Astrocyte of the cerebellum (primary cell): ENCODE measurements at regions not wholly inside any gene's neighbourhood (a gene's known extent, or its start where the extent isn't known, plus 50 kb on each side); places are given as distances from the start of the nearest gene placed in this dataset.

ENCODE experiments used
- DNase-seq: peaks from one replicate; pipeline ENCODE4 v3.0.0-alpha.2; 2011; ENCODE audit warnings: low read depth
- H3K4me3 ChIP-seq: 2 replicates; pipeline ENCODE4 v1.5.1; 2011; ENCODE audit warnings: mild to moderate bottlenecking, low read depth, low read length, moderate library complexity
- CTCF ChIP-seq: IDR thresholded peaks from 2 replicates; pipeline ENCODE4 v1.5.1; 2012; ENCODE audit warnings: low read length, low read depth, moderate library complexity, mild to moderate bottlenecking; ENCODE audit errors: missing control alignments
- in situ Hi-C: cut with HindIII; loops from 2 replicates; pipeline ENCODE4 v1.10.0; 2017; ENCODE audit warnings: low sequenced_read_pairs

GRCh38 chr2:147615726-147616125 lies 229.1 kb upstream of the ACVR2A start:
- in situ Hi-C loops = no loop called here
- no peak overlapping the region for H3K4me3 ChIP-seq
- DNase-seq = no peak
- no peak for TF ChIP-seq CTCF

GRCh38 chr2:147614979-147615470 lies 229.8 kb upstream of the ACVR2A start:
- no peak for TF ChIP-seq CTCF
- DNase-seq = no peak
- in situ Hi-C loops = no loop called here
- no peak overlapping the region for H3K4me3 ChIP-seq

GRCh38 chr2:147614471-147614870 lies 230.4 kb upstream of the ACVR2A start:
- no peak for DNase-seq
- H3K4me3 ChIP-seq = no peak overlapping the region
- in situ Hi-C loops = no loop called here
- TF ChIP-seq CTCF = no peak

- DNase-seq = no peak
- TF ChIP-seq CTCF = no peak
- H3K4me3 ChIP-seq = no peak overlapping the region
- in situ Hi-C loops = no loop called here
Observed at GRCh38 chr2:147610496-147611040, 234.3 kb upstream of the ACVR2A start.

GRCh38 chr2:147609301-147609700 lies 235.5 kb upstream of the ACVR2A start:
- no peak for TF ChIP-seq CTCF
- no peak overlapping the region for H3K4me3 ChIP-seq
- no peak for DNase-seq
- in situ Hi-C loops = no loop called here

- no peak for DNase-seq
- H3K4me3 ChIP-seq = no peak overlapping the region
- TF ChIP-seq CTCF = no peak
- in situ Hi-C loops = no loop called here
Observed at GRCh38 chr2:147607379-147607778, 237.4 kb upstream of the ACVR2A start.
